Kidney (tissue), 13 donors: ENCODE measurements at regions not wholly inside any gene's neighbourhood (a gene's known extent, or its start where the extent isn't known, plus 50 kb on each side); places are given as distances from the start of the nearest gene placed in this dataset.

ENCODE experiments used
- DNase-seq, 5 donors: peaks; one replicate each; pipeline ENCODE4 v3.0.0-alpha.2; 2013 to 2020
- FAIRE-seq: peaks from 2 replicates; lab custom pipeline; 2012; peaks lifted over from hg19 to GRCh38; lab: Jason Lieb, UNC
- H3K27ac ChIP-seq, 2 donors: one replicate each; pipeline ENCODE4 v1.7.0; 2013; ENCODE audit warnings: low read depth in 2 of 2, low read length in 2 of 2, inconsistent platforms in 1 of 2
- H3K27me3 ChIP-seq: one replicate; pipeline ENCODE4 v1.7.1; 2013; ENCODE audit warnings: low read length, inconsistent platforms; ENCODE audit not compliant: control insufficient read depth, insufficient read depth
- H3K36me3 ChIP-seq, 3 donors: one replicate each; pipeline versions ENCODE4 v1.7.0 to v1.7.1; 2013; ENCODE audit warnings: low read length in 3 of 3, control low read depth in 1 of 3, inconsistent platforms in 1 of 3; ENCODE audit not compliant: insufficient read depth in 3 of 3, control insufficient read depth in 2 of 3
- H3K4me1 ChIP-seq, 3 donors: one replicate each; pipeline versions ENCODE4 v1.7.0 to v1.7.1; 2013; ENCODE audit warnings: low read length in 3 of 3, inconsistent platforms in 1 of 3, low read depth in 1 of 3; ENCODE audit not compliant: control insufficient read depth in 2 of 3, insufficient read depth in 2 of 3
- H3K4me3 ChIP-seq, 3 donors: one replicate each; pipeline versions ENCODE4 v1.7.0 to v1.8.1; 2013; ENCODE audit warnings: low read length in 3 of 3, control low read depth in 1 of 3, inconsistent platforms in 1 of 3
- H3K9ac ChIP-seq, 3 donors: one replicate each; pipeline versions ENCODE4 v1.7.0 to v1.7.1; 2013; ENCODE audit warnings: low read length in 3 of 3, control low read depth in 1 of 3, inconsistent platforms in 1 of 3
- H3K9me3 ChIP-seq, 3 donors: one replicate each; pipeline versions ENCODE4 v1.7.0 to v1.7.1; 2013; ENCODE audit warnings: low read length in 3 of 3, control low read depth in 1 of 3, inconsistent platforms in 1 of 3; ENCODE audit not compliant: control insufficient read depth in 2 of 3, insufficient read depth in 1 of 3
- CTCF ChIP-seq: IDR thresholded peaks from 3 replicates; pipeline ENCODE4 v1.5.1; 2012; ENCODE audit warnings: mild to moderate bottlenecking, moderate library complexity, borderline replicate concordance; ENCODE audit not compliant: insufficient read depth; ENCODE audit errors: extremely low read depth
- intact Hi-C: fragments of 100-400 bp; cut with DNase I; formaldehyde crosslinking; loops from one replicate; pipeline ENCODE4 v1.11.1; 2022
- donor health status: control.
- donor health status: control.
- donor health status: control.
- donor health status: control.
- donor health status: control.
- donor health status: DM: yes; HTN: yes; CAD: no.
- donor health status: Normal renal cell carcinoma (clear cell type).

DNA sequence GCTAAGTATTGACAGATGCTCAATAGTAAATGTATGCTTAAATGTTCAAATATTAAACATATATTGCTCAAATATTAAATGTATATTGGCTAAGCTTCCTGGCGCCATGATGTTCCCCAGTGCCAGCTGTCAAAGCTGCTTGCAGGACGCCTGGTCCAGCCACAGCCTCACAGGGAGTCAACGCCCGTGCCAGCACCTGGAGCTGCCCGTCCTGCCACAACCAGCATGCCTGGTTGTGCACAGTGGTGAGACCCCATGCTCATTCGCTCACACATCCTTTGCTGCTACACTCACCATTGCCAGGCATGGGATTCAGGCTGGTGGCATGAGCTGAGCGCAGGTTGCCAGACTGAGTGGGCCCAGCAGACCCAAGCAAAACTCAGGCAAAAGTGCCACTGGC, 926.9 kb upstream of the EDIL3 start:
- Histone ChIP-seq H3K27me3 (no peaks in the 10 kb centered on the region), H3K4me1 (no peaks in the 10 kb centered on the region), H3K27ac (no peak overlapping the region), H3K36me3 (no peaks in the 10 kb centered on the region), H3K9me3 (no peaks in the 10 kb centered on the region), H3K9ac (no peak overlapping the region), H3K4me3 (no peak overlapping the region)
- TF ChIP-seq CTCF: no peak
- DNase-seq (peak in 1 of 5 donors; percentile 50), FAIRE-seq (no peak)
- intact Hi-C loops: no loop called here

- DNase-seq: peak in 1 of 5 donors; percentile 37
- no peak for FAIRE-seq
- H3K9me3 ChIP-seq: no peaks in the 10 kb centered on the region
- H3K9ac ChIP-seq: no peak overlapping the region
- no peaks in the 10 kb centered on the region for H3K36me3 ChIP-seq
- intact Hi-C loops: no loop called here
- TF ChIP-seq CTCF: no peak
- no peaks in the 10 kb centered on the region for H3K4me1 ChIP-seq
- H3K4me3 ChIP-seq: no peak overlapping the region
- H3K27ac ChIP-seq: no peak overlapping the region
- H3K27me3 ChIP-seq: no peaks in the 10 kb centered on the region
Measured at GRCh38 chr5:85320495-85320894, 935.8 kb upstream of the EDIL3 start.

GRCh38 chr5:85333276-85333675, 948.6 kb upstream of the EDIL3 start:
- Histone ChIP-seq H3K27ac (no peak overlapping the region), H3K4me1 (no peaks in the 10 kb centered on the region), H3K9ac (no peak overlapping the region), H3K9me3 (no peaks in the 10 kb centered on the region), H3K4me3 (no peak overlapping the region), H3K27me3 (no peaks in the 10 kb centered on the region), H3K36me3 (no peaks in the 10 kb centered on the region)
- intact Hi-C loops: no loop called here
- FAIRE-seq (no peak), DNase-seq (no peak)
- no peak for TF ChIP-seq CTCF

- no peaks in the 10 kb centered on the region for H3K27me3 ChIP-seq
- no peak for FAIRE-seq
Measured at GRCh38 chr5:85337435-85337834, 952.8 kb upstream of the EDIL3 start.

More at GRCh38 chr5:85337435-85337834, 952.8 kb upstream of the EDIL3 start:
- Histone ChIP-seq H3K9me3 (no peaks in the 10 kb centered on the region), H3K9ac (no peak overlapping the region), H3K4me1 (no peaks in the 10 kb centered on the region), H3K4me3 (no peak overlapping the region), H3K27ac (no peak overlapping the region), H3K36me3 (no peaks in the 10 kb centered on the region)
- no peak for DNase-seq
- intact Hi-C loops: no loop called here
- TF ChIP-seq CTCF: no peak
